SK-N-SH treated with all-trans-retinoic acid at 6 μM for 48 hours (cell line): ENCODE measurements at regions not wholly inside any gene's neighbourhood (a gene's known extent, or its start where the extent isn't known, plus 50 kb on each side); places are given as distances from the start of the nearest gene placed in this dataset.

Source experiments
- ATAC-seq: fragments of 200-7000 bp; cut with Tn5 transposase; 3 replicates; pipeline ENCODE4 v1.9.1; 2020; ENCODE audit warnings: mild to moderate bottlenecking, moderate library complexity
- ARNTL ChIP-seq: fragments of 450-650 bp; formaldehyde crosslinking; IDR thresholded peaks from 2 replicates; pipeline ENCODE4 v1.5.0; 2020; ENCODE audit warnings: low read depth, mild to moderate bottlenecking, moderate library complexity, borderline replicate concordance
- BACH2 ChIP-seq: fragments of 250-450 bp; sonication (Bioruptor Pico); IDR thresholded peaks from 2 replicates; pipeline ENCODE4 v1.9.0; 2021; ENCODE audit warnings: mild to moderate bottlenecking, borderline replicate concordance
- CREB5 ChIP-seq: fragments of 250-450 bp; sonication (Bioruptor Pico); IDR thresholded peaks from 2 replicates; pipeline ENCODE4 v1.5.1; 2020; ENCODE audit warnings: low read depth, mild to moderate bottlenecking, moderate library complexity
- CSDC2 ChIP-seq: fragments of 250-450 bp; sonication (Bioruptor Pico); IDR thresholded peaks from 2 replicates; pipeline ENCODE4 v1.5.0; 2020; ENCODE audit warnings: mild to moderate bottlenecking, moderate library complexity
- CSRNP3 ChIP-seq: fragments of 250-450 bp; sonication (Bioruptor Pico); IDR thresholded peaks from 2 replicates; pipeline ENCODE4 v1.5.1; 2021; ENCODE audit warnings: mild to moderate bottlenecking, moderate library complexity
- ESRRG ChIP-seq: fragments of 250-450 bp; sonication (Bioruptor Pico); IDR thresholded peaks from 2 replicates; pipeline ENCODE4 v1.6.1; 2021; ENCODE audit warnings: mild to moderate bottlenecking
- GLIS3 ChIP-seq: fragments of 250-450 bp; sonication (Bioruptor Pico); IDR thresholded peaks from 2 replicates; pipeline ENCODE4 v1.5.0; 2020; ENCODE audit warnings: mild to moderate bottlenecking, moderate library complexity
- ISL1 ChIP-seq: fragments of 250-450 bp; sonication (Bioruptor Pico); IDR thresholded peaks from 2 replicates; pipeline ENCODE4 v2.1.2; 2022; ENCODE audit warnings: mild to moderate bottlenecking, moderate library complexity
- OSR1 ChIP-seq: fragments of 250-450 bp; sonication (Bioruptor Pico); IDR thresholded peaks from 2 replicates; pipeline ENCODE4 v1.8.0; 2022; ENCODE audit warnings: moderate library complexity, mild to moderate bottlenecking, inconsistent platforms
- PATZ1 ChIP-seq: fragments of 250-450 bp; sonication (Bioruptor Pico); IDR thresholded peaks from 2 replicates; pipeline ENCODE4 v1.8.0; 2020; ENCODE audit warnings: mild to moderate bottlenecking, moderate library complexity, borderline replicate concordance
- SNAI2 ChIP-seq: fragments of 250-450 bp; sonication (Bioruptor Pico); IDR thresholded peaks from 2 replicates; pipeline ENCODE4 v1.5.0; 2020; ENCODE audit warnings: mild to moderate bottlenecking, moderate library complexity
- TCF4 ChIP-seq: fragments of 250-450 bp; sonication (Bioruptor Pico); IDR thresholded peaks from 2 replicates; pipeline ENCODE4 v1.8.0; 2021; ENCODE audit warnings: mild to moderate bottlenecking, moderate library complexity, borderline replicate concordance
- TOX ChIP-seq: fragments of 250-450 bp; sonication (Bioruptor Pico); IDR thresholded peaks from 2 replicates; pipeline ENCODE4 v1.8.0; 2021; ENCODE audit warnings: mild to moderate bottlenecking, moderate library complexity, borderline replicate concordance
- ZC3H10 ChIP-seq: fragments of 250-450 bp; sonication (Bioruptor Pico); IDR thresholded peaks from 2 replicates; pipeline ENCODE4 v1.5.1; 2021; ENCODE audit warnings: mild to moderate bottlenecking, moderate library complexity
- ZFP3 ChIP-seq: fragments of 250-450 bp; sonication (Bioruptor Pico); IDR thresholded peaks from 2 replicates; pipeline ENCODE4 v1.5.0; 2020; ENCODE audit warnings: mild to moderate bottlenecking, moderate library complexity
- ZFP30 ChIP-seq: fragments of 450-650 bp; formaldehyde crosslinking; IDR thresholded peaks from 2 replicates; pipeline ENCODE4 v1.5.0; 2022; ENCODE audit warnings: mild to moderate bottlenecking, moderate library complexity
- ZNF70 ChIP-seq: fragments of 450-650 bp; formaldehyde crosslinking; IDR thresholded peaks from 2 replicates; pipeline ENCODE4 v1.5.0; 2020; ENCODE audit warnings: mild to moderate bottlenecking, moderate library complexity
- ZNF8 ChIP-seq: fragments of 450-650 bp; formaldehyde crosslinking; IDR thresholded peaks from 2 replicates; pipeline ENCODE4 v1.5.0; 2020; ENCODE audit warnings: mild to moderate bottlenecking, moderate library complexity
- TF ChIP-seq, protein P1 (sequence below): fragments of 250-450 bp; sonication (Bioruptor Pico); IDR thresholded peaks from 2 replicates; pipeline ENCODE4 v1.8.0; 2021; ENCODE audit warnings: low read depth, mild to moderate bottlenecking, moderate library complexity, borderline replicate concordance
- TF ChIP-seq, protein P2 (sequence below): fragments of 250-450 bp; sonication (Bioruptor Pico); IDR thresholded peaks from 2 replicates; pipeline ENCODE4 v1.5.0; 2020; ENCODE audit warnings: mild to moderate bottlenecking, moderate library complexity

DNA sequence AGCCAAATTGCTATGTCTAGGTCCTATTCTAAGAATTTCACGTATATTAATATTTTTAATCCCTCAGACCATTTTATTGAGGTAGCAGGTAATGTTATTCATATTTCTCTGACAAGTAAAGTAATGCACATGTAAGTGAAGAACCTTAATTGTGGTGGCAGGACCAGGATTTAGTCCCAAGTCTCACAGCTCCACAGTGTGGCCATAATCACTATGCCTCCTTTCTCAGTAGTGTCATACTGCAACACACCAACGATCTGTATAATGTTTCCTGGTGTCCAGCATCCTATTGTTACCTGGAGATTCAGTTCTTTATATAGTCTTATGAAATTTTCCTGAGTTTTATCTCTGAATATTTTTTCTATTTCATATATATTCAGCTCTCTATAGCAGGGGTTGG, 340.3 kb downstream of the OLFM4 start (continued):
- TF ChIP-seq PATZ1 (no peak), ZNF8 (no peak), TOX (CRISPR knock-in tag) (no peak)
- TF ChIP-seq, protein P1, sequence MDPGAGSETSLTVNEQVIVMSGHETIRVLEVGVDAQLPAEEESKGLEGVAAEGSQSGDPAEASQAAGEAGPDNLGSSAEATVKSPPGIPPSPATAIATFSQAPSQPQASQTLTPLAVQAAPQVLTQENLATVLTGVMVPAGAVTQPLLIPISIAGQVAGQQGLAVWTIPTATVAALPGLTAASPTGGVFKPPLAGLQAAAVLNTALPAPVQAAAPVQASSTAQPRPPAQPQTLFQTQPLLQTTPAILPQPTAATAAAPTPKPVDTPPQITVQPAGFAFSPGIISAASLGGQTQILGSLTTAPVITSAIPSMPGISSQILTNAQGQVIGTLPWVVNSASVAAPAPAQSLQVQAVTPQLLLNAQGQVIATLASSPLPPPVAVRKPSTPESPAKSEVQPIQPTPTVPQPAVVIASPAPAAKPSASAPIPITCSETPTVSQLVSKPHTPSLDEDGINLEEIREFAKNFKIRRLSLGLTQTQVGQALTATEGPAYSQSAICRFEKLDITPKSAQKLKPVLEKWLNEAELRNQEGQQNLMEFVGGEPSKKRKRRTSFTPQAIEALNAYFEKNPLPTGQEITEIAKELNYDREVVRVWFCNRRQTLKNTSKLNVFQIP (CRISPR knock-in tag): no peak

DNA sequence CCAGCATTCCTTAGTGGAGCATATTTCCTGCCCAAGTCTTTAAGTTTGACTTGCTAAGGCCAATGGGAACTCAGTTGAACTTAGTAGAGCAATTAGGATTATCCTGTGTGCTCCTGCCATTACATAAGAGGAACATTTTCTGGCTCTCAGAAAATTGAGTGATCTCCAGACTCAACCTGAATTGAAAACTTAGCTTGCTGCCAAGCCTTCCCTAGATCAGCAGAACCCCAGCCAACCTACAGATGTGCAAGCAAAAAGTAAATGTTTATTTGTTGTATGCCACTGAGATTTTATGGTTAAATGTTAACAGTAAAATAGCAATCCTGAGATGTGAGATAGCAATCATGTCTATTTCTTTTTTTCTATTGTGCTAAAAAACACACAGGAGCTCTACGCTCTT, 350.9 kb downstream of the OLFM4 start:
- no peak for ATAC-seq
- TF ChIP-seq ZC3H10 (CRISPR knock-in tag): no peak
- TF ChIP-seq TCF4 (CRISPR knock-in tag): no peak
- TF ChIP-seq ZFP30 (CRISPR knock-in tag): no peak
- TF ChIP-seq CREB5 (CRISPR knock-in tag): no peak
- TF ChIP-seq BACH2: no peak

GRCh38 chr13:53382008-53382407, 353.4 kb downstream of the OLFM4 start:
- ATAC-seq: no peak

More at GRCh38 chr13:53382008-53382407, 353.4 kb downstream of the OLFM4 start:
- TF ChIP-seq ZC3H10 (CRISPR knock-in tag) (no peak), ZNF8 (no peak), PATZ1 (no peak), TOX (CRISPR knock-in tag) (no peak), ZFP30 (CRISPR knock-in tag) (no peak), ZFP3 (CRISPR knock-in tag) (no peak), ZNF70 (CRISPR knock-in tag) (no peak), CREB5 (CRISPR knock-in tag) (no peak), GLIS3 (CRISPR knock-in tag) (no peak), SNAI2 (CRISPR knock-in tag) (no peak), CSDC2 (no peak), OSR1 (CRISPR knock-in tag) (no peak), ARNTL (CRISPR knock-in tag) (no peak), BACH2 (no peak), CSRNP3 (no peak), TCF4 (CRISPR knock-in tag) (no peak), ESRRG (CRISPR knock-in tag) (no peak), ISL1 (no peak)
- TF ChIP-seq, protein P2, sequence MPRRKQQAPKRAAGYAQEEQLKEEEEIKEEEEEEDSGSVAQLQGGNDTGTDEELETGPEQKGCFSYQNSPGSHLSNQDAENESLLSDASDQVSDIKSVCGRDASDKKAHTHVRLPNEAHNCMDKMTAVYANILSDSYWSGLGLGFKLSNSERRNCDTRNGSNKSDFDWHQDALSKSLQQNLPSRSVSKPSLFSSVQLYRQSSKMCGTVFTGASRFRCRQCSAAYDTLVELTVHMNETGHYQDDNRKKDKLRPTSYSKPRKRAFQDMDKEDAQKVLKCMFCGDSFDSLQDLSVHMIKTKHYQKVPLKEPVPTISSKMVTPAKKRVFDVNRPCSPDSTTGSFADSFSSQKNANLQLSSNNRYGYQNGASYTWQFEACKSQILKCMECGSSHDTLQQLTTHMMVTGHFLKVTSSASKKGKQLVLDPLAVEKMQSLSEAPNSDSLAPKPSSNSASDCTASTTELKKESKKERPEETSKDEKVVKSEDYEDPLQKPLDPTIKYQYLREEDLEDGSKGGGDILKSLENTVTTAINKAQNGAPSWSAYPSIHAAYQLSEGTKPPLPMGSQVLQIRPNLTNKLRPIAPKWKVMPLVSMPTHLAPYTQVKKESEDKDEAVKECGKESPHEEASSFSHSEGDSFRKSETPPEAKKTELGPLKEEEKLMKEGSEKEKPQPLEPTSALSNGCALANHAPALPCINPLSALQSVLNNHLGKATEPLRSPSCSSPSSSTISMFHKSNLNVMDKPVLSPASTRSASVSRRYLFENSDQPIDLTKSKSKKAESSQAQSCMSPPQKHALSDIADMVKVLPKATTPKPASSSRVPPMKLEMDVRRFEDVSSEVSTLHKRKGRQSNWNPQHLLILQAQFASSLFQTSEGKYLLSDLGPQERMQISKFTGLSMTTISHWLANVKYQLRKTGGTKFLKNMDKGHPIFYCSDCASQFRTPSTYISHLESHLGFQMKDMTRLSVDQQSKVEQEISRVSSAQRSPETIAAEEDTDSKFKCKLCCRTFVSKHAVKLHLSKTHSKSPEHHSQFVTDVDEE: no peak
- TF ChIP-seq, all 23 proteins: peak for 0
